Progenitor cell of endocrine pancreas (in vitro differentiated cells): ENCODE measurements at regions not wholly inside any gene's neighbourhood (a gene's known extent, or its start where the extent isn't known, plus 50 kb on each side); places are given as distances from the start of the nearest gene placed in this dataset.

Experiments
- DNase-seq: peaks from one replicate; pipeline ENCODE4 v3.0.0; 2021; ENCODE audit warnings: low spot score; ENCODE audit not compliant: unreplicated experiment
- H3K27ac Mint-ChIP-seq: 2 replicates; pipeline ENCODE4 v1.8.0; 2021; ENCODE audit warnings: mild to moderate bottlenecking, moderate library complexity, mixed read lengths
- H3K27me3 Mint-ChIP-seq: 2 replicates; pipeline ENCODE4 v1.8.0; 2021; ENCODE audit warnings: mixed read lengths
- H3K36me3 Mint-ChIP-seq: 2 replicates; pipeline ENCODE4 v1.8.0; 2022; ENCODE audit warnings: mixed read lengths; ENCODE audit not compliant: insufficient read depth
- H3K4me1 Mint-ChIP-seq: 2 replicates; pipeline ENCODE4 v1.8.0; 2021; ENCODE audit warnings: low read depth, mixed read lengths
- H3K4me3 Mint-ChIP-seq: 2 replicates; pipeline ENCODE4 v1.8.0; 2021; ENCODE audit warnings: low read depth, mild to moderate bottlenecking, moderate library complexity, mixed read lengths
- H3K9me3 Mint-ChIP-seq: 2 replicates; pipeline ENCODE4 v1.8.0; 2021; ENCODE audit warnings: low read depth, mixed read lengths
- TF ChIP-seq, protein P1 (sequence below): fragments of 200-600 bp; sonication (generic); IDR thresholded peaks from one replicate; pipeline ENCODE4 v1.5.0; 2021; ENCODE audit warnings: antibody characterized with exemption, mild to moderate bottlenecking; ENCODE audit not compliant: unreplicated experiment

GRCh38 chr7:142689439-142690120 lies 59.7 kb upstream of the PRSS1 start:
- H3K27me3 Mint-ChIP-seq, result no peaks in the 10 kb centered on the region
- no peaks in the 10 kb centered on the region for H3K36me3 Mint-ChIP-seq
- TF ChIP-seq, protein P1, sequence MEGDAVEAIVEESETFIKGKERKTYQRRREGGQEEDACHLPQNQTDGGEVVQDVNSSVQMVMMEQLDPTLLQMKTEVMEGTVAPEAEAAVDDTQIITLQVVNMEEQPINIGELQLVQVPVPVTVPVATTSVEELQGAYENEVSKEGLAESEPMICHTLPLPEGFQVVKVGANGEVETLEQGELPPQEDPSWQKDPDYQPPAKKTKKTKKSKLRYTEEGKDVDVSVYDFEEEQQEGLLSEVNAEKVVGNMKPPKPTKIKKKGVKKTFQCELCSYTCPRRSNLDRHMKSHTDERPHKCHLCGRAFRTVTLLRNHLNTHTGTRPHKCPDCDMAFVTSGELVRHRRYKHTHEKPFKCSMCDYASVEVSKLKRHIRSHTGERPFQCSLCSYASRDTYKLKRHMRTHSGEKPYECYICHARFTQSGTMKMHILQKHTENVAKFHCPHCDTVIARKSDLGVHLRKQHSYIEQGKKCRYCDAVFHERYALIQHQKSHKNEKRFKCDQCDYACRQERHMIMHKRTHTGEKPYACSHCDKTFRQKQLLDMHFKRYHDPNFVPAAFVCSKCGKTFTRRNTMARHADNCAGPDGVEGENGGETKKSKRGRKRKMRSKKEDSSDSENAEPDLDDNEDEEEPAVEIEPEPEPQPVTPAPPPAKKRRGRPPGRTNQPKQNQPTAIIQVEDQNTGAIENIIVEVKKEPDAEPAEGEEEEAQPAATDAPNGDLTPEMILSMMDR, result no peak
- H3K27ac Mint-ChIP-seq, result no peak overlapping the region
- H3K9me3 Mint-ChIP-seq, result no peaks in the 10 kb centered on the region
- peaks cover 6% of the 10 kb centered on the region for H3K4me1 Mint-ChIP-seq
- H3K4me3 Mint-ChIP-seq, result no peak overlapping the region
- DNase-seq, result no peak

GRCh38 chr7:142685877-142686508 lies 63.3 kb upstream of the PRSS1 start:
- TF ChIP-seq, protein P1, result no peak
- H3K27me3 Mint-ChIP-seq, result peaks cover 4% of the 10 kb centered on the region
- peaks cover 2% of the 10 kb centered on the region for H3K4me1 Mint-ChIP-seq
- H3K27ac Mint-ChIP-seq, result no peak overlapping the region
- H3K9me3 Mint-ChIP-seq, result no peaks in the 10 kb centered on the region
- no peak overlapping the region for H3K4me3 Mint-ChIP-seq
- H3K36me3 Mint-ChIP-seq, result no peaks in the 10 kb centered on the region
- no peak for DNase-seq

DNA sequence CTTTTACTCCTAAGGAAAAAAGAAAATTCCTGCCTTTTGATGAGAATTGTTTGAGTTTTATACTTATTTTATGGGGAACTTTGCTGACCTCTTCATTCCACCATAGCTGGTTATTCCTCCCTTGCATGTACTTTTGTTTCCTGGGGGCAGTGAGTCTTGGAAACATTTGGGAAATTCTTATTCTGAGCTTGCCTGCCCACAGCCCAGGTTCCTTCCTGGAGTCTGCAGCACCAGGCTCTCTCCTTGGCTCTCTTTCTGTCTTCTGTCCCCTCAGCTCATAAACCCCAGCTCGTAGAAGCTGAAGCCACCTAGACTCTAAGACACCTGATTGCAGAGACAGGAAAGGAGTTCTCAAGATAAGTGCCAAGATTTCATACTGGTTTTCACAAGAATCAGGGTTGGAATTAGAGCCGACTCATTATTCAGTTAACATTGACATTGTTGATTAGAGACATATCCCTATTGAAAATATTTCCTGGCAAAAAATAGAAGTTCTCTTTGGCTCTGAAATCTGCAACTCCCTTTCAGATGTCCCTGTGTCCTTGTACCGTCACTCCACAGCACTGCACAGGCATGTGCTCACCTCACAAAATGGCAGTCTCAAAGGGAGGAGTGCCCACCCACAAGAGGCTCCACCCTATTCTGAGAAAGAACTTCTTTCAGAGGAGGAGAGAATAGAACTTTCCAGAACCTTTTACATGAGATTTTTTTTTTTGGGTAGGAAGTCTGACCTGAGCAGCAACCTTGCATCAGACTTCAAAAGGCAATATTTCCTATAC lies 67.8 kb upstream of the PRSS1 start:
- DNase-seq, result no peak
- H3K27ac Mint-ChIP-seq, result peak overlapping the region; percentile 78
- H3K4me3 Mint-ChIP-seq, result no peak overlapping the region
- peaks cover 15% of the 10 kb centered on the region for H3K9me3 Mint-ChIP-seq
- no peaks in the 10 kb centered on the region for H3K4me1 Mint-ChIP-seq
- TF ChIP-seq, protein P1, result no peak
- peaks cover 3% of the 10 kb centered on the region for H3K36me3 Mint-ChIP-seq
- peaks cover 4% of the 10 kb centered on the region for H3K27me3 Mint-ChIP-seq

DNA sequence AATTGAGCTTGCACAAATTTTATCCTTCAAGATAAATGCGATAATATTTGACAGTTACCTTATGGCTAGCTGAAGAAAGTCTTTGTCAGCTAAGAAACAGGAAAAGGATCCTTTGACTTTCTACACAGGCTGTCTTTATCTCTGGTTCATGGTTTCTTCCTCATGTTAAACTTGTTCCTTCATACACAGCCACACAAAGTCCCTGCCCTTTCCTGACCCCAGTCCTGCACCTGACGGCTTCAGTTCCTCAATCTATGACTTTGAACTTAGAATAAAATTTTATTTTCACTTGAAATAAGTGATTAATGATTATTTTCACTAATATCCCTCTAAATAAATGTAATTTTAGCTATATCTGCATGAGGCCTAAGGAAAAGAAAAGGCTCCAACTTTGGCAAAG lies 77.8 kb upstream of the PRSS1 start:
- Mint-ChIP-seq H3K4me3 (no peak overlapping the region), H3K9me3 (no peaks in the 10 kb centered on the region), H3K36me3 (no peaks in the 10 kb centered on the region), H3K27ac (no peak overlapping the region), H3K4me1 (no peaks in the 10 kb centered on the region), H3K27me3 (peaks cover 3% of the 10 kb centered on the region)
- DNase-seq, result no peak
- TF ChIP-seq, protein P1, result no peak

DNA sequence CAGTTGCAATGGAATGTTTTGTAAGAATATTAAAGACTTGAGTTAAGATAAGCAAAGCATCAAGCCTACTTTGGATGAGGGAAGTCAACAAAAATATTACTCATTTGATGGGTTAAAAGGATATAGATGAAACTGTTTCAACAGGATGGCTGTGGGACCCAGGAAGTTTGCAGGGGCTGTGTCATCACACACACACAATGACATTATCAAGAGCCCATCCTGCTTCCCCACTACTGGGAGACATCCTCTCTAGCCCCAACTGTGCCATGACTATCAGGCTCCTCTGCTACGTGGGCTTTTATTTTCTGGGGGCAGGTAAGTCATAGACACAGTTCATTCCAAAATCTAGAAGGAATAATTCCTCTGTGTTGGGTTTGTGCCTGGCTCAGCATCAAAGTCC lies 78.8 kb upstream of the PRSS1 start:
- Mint-ChIP-seq H3K36me3 (no peaks in the 10 kb centered on the region), H3K27me3 (peaks cover 3% of the 10 kb centered on the region), H3K9me3 (no peaks in the 10 kb centered on the region), H3K4me3 (no peak overlapping the region), H3K27ac (no peak overlapping the region), H3K4me1 (no peaks in the 10 kb centered on the region)
- no peak for DNase-seq
- TF ChIP-seq, protein P1, result no peak
